SK-N-SH treated with all-trans-retinoic acid at 6 μM for 48 hours (cell line): ENCODE measurements at regions not wholly inside any gene's neighbourhood (a gene's known extent, or its start where the extent isn't known, plus 50 kb on each side); places are given as distances from the start of the nearest gene placed in this dataset.

ENCODE experiments used
- ARNTL ChIP-seq: fragments of 450-650 bp; formaldehyde crosslinking; IDR thresholded peaks from 2 replicates; pipeline ENCODE4 v1.5.0; 2020; ENCODE audit warnings: low read depth, mild to moderate bottlenecking, moderate library complexity, borderline replicate concordance
- ESRRG ChIP-seq: fragments of 250-450 bp; sonication (Bioruptor Pico); IDR thresholded peaks from 2 replicates; pipeline ENCODE4 v1.6.1; 2021; ENCODE audit warnings: mild to moderate bottlenecking
- POU6F1 ChIP-seq: fragments of 250-450 bp; sonication (Bioruptor Pico); IDR thresholded peaks from 2 replicates; pipeline ENCODE4 v1.8.0; 2021; ENCODE audit warnings: low read depth, mild to moderate bottlenecking, moderate library complexity, borderline replicate concordance
- PPARA ChIP-seq: fragments of 250-450 bp; sonication (Bioruptor Pico); IDR thresholded peaks from 2 replicates; pipeline ENCODE4 v1.5.0; 2020; ENCODE audit warnings: mild to moderate bottlenecking, borderline replicate concordance
- RARB ChIP-seq: fragments of 250-450 bp; sonication (Bioruptor Pico); IDR thresholded peaks from 2 replicates; pipeline ENCODE4 v1.8.0; 2021; ENCODE audit warnings: mild to moderate bottlenecking, moderate library complexity
- SNAI2 ChIP-seq: fragments of 250-450 bp; sonication (Bioruptor Pico); IDR thresholded peaks from 2 replicates; pipeline ENCODE4 v1.5.0; 2020; ENCODE audit warnings: mild to moderate bottlenecking, moderate library complexity
- TCF4 ChIP-seq: fragments of 250-450 bp; sonication (Bioruptor Pico); IDR thresholded peaks from 2 replicates; pipeline ENCODE4 v1.8.0; 2021; ENCODE audit warnings: mild to moderate bottlenecking, moderate library complexity, borderline replicate concordance
- TOX ChIP-seq: fragments of 250-450 bp; sonication (Bioruptor Pico); IDR thresholded peaks from 2 replicates; pipeline ENCODE4 v1.8.0; 2021; ENCODE audit warnings: mild to moderate bottlenecking, moderate library complexity, borderline replicate concordance
- ZFP30 ChIP-seq: fragments of 450-650 bp; formaldehyde crosslinking; IDR thresholded peaks from 2 replicates; pipeline ENCODE4 v1.5.0; 2022; ENCODE audit warnings: mild to moderate bottlenecking, moderate library complexity
- ZNF565 ChIP-seq: fragments of 450-650 bp; formaldehyde crosslinking; conservative IDR thresholded peaks from 2 replicates; pipeline ENCODE4 v1.5.0; 2020; ENCODE audit warnings: low read depth, mild to moderate bottlenecking, moderate library complexity
- ZNF8 ChIP-seq: fragments of 450-650 bp; formaldehyde crosslinking; IDR thresholded peaks from 2 replicates; pipeline ENCODE4 v1.5.0; 2020; ENCODE audit warnings: mild to moderate bottlenecking, moderate library complexity
- TF ChIP-seq, protein P1 (sequence below): fragments of 250-450 bp; sonication (Bioruptor Pico); IDR thresholded peaks from 2 replicates; pipeline ENCODE4 v1.5.1; 2020; ENCODE audit warnings: low read depth, mild to moderate bottlenecking, moderate library complexity
- TF ChIP-seq, protein P2 (sequence below): fragments of 250-450 bp; sonication (Bioruptor Pico); IDR thresholded peaks from 2 replicates; pipeline ENCODE4 v1.8.0; 2020; ENCODE audit warnings: mild to moderate bottlenecking, moderate library complexity, borderline replicate concordance

DNA sequence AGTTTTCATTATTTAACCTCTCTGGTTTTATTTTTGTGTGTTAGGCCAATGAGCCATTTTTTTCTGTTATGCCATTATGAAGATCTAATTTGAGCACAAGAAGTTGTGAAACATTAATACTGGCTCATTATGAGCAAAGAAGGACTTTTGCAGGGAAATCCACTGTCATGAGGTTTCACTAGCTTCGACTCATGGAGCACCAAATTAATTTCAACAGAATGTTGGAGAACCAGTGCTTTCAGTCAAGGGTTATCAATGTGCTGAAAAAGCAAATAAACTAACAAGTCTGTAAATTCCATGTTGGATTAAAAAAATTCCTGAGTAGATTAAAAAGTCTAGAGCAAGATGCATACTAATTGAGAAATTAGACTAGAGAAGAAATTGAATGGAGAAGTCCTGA lies 594.2 kb upstream of the FZD8 start:
- no peak for TF ChIP-seq ZFP30
- TF ChIP-seq SNAI2 (CRISPR knock-in tag): no peak
- TF ChIP-seq, protein P1, sequence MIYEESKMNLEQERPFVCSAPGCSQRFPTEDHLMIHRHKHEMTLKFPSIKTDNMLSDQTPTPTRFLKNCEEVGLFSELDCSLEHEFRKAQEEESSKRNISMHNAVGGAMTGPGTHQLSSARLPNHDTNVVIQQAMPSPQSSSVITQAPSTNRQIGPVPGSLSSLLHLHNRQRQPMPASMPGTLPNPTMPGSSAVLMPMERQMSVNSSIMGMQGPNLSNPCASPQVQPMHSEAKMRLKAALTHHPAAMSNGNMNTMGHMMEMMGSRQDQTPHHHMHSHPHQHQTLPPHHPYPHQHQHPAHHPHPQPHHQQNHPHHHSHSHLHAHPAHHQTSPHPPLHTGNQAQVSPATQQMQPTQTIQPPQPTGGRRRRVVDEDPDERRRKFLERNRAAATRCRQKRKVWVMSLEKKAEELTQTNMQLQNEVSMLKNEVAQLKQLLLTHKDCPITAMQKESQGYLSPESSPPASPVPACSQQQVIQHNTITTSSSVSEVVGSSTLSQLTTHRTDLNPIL: no peak
- TF ChIP-seq TOX (CRISPR knock-in tag): no peak
- TF ChIP-seq ESRRG (CRISPR knock-in tag): no peak
- no peak for TF ChIP-seq POU6F1
- TF ChIP-seq, protein P2, sequence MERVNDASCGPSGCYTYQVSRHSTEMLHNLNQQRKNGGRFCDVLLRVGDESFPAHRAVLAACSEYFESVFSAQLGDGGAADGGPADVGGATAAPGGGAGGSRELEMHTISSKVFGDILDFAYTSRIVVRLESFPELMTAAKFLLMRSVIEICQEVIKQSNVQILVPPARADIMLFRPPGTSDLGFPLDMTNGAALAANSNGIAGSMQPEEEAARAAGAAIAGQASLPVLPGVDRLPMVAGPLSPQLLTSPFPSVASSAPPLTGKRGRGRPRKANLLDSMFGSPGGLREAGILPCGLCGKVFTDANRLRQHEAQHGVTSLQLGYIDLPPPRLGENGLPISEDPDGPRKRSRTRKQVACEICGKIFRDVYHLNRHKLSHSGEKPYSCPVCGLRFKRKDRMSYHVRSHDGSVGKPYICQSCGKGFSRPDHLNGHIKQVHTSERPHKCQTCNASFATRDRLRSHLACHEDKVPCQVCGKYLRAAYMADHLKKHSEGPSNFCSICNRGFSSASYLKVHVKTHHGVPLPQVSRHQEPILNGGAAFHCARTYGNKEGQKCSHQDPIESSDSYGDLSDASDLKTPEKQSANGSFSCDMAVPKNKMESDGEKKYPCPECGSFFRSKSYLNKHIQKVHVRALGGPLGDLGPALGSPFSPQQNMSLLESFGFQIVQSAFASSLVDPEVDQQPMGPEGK (CRISPR knock-in tag): no peak
- TF ChIP-seq RARB (CRISPR knock-in tag): no peak
- TF ChIP-seq ZNF8 (CRISPR knock-in tag): no peak
- no peak for TF ChIP-seq PPARA (CRISPR knock-in tag)
- no peak for TF ChIP-seq ZNF565 (CRISPR knock-in tag)
- no peak for TF ChIP-seq ARNTL (CRISPR knock-in tag)
- no peak for TF ChIP-seq TCF4 (CRISPR knock-in tag)
